Lower leg skin (tissue), 3 donors: ENCODE measurements at regions not wholly inside any gene's neighbourhood (a gene's known extent, or its start where the extent isn't known, plus 50 kb on each side); places are given as distances from the start of the nearest gene placed in this dataset.

Source experiments
- POLR2A ChIP-seq, 2 donors: fragments of 450-650 bp; IDR thresholded peaks; one replicate each; pipeline ENCODE4 v1.6.1; 2016 to 2017; ENCODE audit warnings: antibody characterized with exemption in 2 of 2, mild to moderate bottlenecking in 1 of 2, moderate library complexity in 1 of 2
- TF ChIP-seq, protein P1 (sequence below), 3 donors: fragments of 450-650 bp; IDR thresholded peaks; one replicate each; pipeline ENCODE4 v1.5.1; 2016; ENCODE audit warnings: antibody characterized with exemption in 3 of 3, mild to moderate bottlenecking in 3 of 3, moderate library complexity in 2 of 3

GRCh38 chr1:223016890-223017289 is 126.2 kb downstream of the TLR5 start:
- TF ChIP-seq, protein P1, sequence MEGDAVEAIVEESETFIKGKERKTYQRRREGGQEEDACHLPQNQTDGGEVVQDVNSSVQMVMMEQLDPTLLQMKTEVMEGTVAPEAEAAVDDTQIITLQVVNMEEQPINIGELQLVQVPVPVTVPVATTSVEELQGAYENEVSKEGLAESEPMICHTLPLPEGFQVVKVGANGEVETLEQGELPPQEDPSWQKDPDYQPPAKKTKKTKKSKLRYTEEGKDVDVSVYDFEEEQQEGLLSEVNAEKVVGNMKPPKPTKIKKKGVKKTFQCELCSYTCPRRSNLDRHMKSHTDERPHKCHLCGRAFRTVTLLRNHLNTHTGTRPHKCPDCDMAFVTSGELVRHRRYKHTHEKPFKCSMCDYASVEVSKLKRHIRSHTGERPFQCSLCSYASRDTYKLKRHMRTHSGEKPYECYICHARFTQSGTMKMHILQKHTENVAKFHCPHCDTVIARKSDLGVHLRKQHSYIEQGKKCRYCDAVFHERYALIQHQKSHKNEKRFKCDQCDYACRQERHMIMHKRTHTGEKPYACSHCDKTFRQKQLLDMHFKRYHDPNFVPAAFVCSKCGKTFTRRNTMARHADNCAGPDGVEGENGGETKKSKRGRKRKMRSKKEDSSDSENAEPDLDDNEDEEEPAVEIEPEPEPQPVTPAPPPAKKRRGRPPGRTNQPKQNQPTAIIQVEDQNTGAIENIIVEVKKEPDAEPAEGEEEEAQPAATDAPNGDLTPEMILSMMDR (IDR thresholded peaks at IDR 0.05): no peak
- TF ChIP-seq POLR2A (IDR thresholded peaks at IDR 0.05): no peak
